T-helper 1 cell treated with Interleukin-12 subunit alpha and Interleukin-12 subunit beta and Interleukin-4 antibody, amounts not matched to agents 30 μg/mL and 1 μg/mL, for 36 hours (primary cell): ENCODE measurements at regions not wholly inside any gene's neighbourhood (a gene's known extent, or its start where the extent isn't known, plus 50 kb on each side); places are given as distances from the start of the nearest gene placed in this dataset.

Source experiments
- H3K27ac Mint-ChIP-seq: one replicate; pipeline ENCODE4 v1.8.0; 2021; ENCODE audit warnings: mild to moderate bottlenecking, mixed read lengths
- H3K27me3 Mint-ChIP-seq: one replicate; pipeline ENCODE4 v1.8.0; 2021; ENCODE audit warnings: low read depth, mixed read lengths
- H3K36me3 Mint-ChIP-seq: one replicate; pipeline ENCODE4 v1.8.0; 2021; ENCODE audit warnings: low read depth, mixed read lengths
- H3K4me1 Mint-ChIP-seq: one replicate; pipeline ENCODE4 v1.8.0; 2021; ENCODE audit warnings: low read depth, mixed read lengths
- H3K4me3 Mint-ChIP-seq: one replicate; pipeline ENCODE4 v1.8.0; 2021; ENCODE audit warnings: mild to moderate bottlenecking, moderate library complexity, mixed read lengths
- H3K9me3 Mint-ChIP-seq: one replicate; pipeline ENCODE4 v1.8.0; 2021; ENCODE audit warnings: mixed read lengths

- no peak overlapping the region for H3K4me3 Mint-ChIP-seq
Measured at GRCh38 chr10:9800011-9800410, 1217.7 kb upstream of the CELF2 start.

GRCh38 chr10:9800571-9800970 is 1217.1 kb upstream of the CELF2 start:
- no peaks in the 10 kb centered on the region for H3K9me3 Mint-ChIP-seq
- no peak overlapping the region for H3K27ac Mint-ChIP-seq
- H3K27me3 Mint-ChIP-seq, result no peaks in the 10 kb centered on the region
- H3K36me3 Mint-ChIP-seq, result no peaks in the 10 kb centered on the region
- H3K4me1 Mint-ChIP-seq, result no peaks in the 10 kb centered on the region
- no peak overlapping the region for H3K4me3 Mint-ChIP-seq

More at GRCh38 chr10:9800011-9800410, 1217.7 kb upstream of the CELF2 start:
- no peaks in the 10 kb centered on the region for H3K4me1 Mint-ChIP-seq
- no peaks in the 10 kb centered on the region for H3K36me3 Mint-ChIP-seq
- H3K9me3 Mint-ChIP-seq, result no peaks in the 10 kb centered on the region
- no peak overlapping the region for H3K27ac Mint-ChIP-seq
- no peaks in the 10 kb centered on the region for H3K27me3 Mint-ChIP-seq

GRCh38 chr10:9807846-9808245 is 1209.8 kb upstream of the CELF2 start:
- H3K4me3 Mint-ChIP-seq, result no peak overlapping the region
- no peak overlapping the region for H3K27ac Mint-ChIP-seq
- no peaks in the 10 kb centered on the region for H3K4me1 Mint-ChIP-seq
- no peaks in the 10 kb centered on the region for H3K27me3 Mint-ChIP-seq
- H3K36me3 Mint-ChIP-seq, result no peaks in the 10 kb centered on the region
- no peaks in the 10 kb centered on the region for H3K9me3 Mint-ChIP-seq

GRCh38 chr10:9811601-9812000 is 1206.1 kb upstream of the CELF2 start:
- H3K27ac Mint-ChIP-seq, result no peak overlapping the region
- peaks cover under 1% of the 10 kb centered on the region for H3K9me3 Mint-ChIP-seq
- no peaks in the 10 kb centered on the region for H3K36me3 Mint-ChIP-seq
- H3K27me3 Mint-ChIP-seq, result no peaks in the 10 kb centered on the region
- H3K4me3 Mint-ChIP-seq, result no peak overlapping the region
- H3K4me1 Mint-ChIP-seq, result no peaks in the 10 kb centered on the region

- no peak overlapping the region for H3K27ac Mint-ChIP-seq
- no peak overlapping the region for H3K4me3 Mint-ChIP-seq
- no peaks in the 10 kb centered on the region for H3K4me1 Mint-ChIP-seq
- H3K27me3 Mint-ChIP-seq, result no peaks in the 10 kb centered on the region
- no peaks in the 10 kb centered on the region for H3K36me3 Mint-ChIP-seq
- H3K9me3 Mint-ChIP-seq, result peaks cover 10% of the 10 kb centered on the region
Measured at GRCh38 chr10:9814285-9814864, 1203.3 kb upstream of the CELF2 start.

- H3K4me1 Mint-ChIP-seq, result no peaks in the 10 kb centered on the region
- no peaks in the 10 kb centered on the region for H3K36me3 Mint-ChIP-seq
- H3K9me3 Mint-ChIP-seq, result peaks cover 10% of the 10 kb centered on the region
- H3K27ac Mint-ChIP-seq, result no peak overlapping the region
- no peak overlapping the region for H3K4me3 Mint-ChIP-seq
- H3K27me3 Mint-ChIP-seq, result no peaks in the 10 kb centered on the region
Measured at GRCh38 chr10:9819756-9820494, 1197.7 kb upstream of the CELF2 start.

- H3K9me3 Mint-ChIP-seq, result no peaks in the 10 kb centered on the region
- no peaks in the 10 kb centered on the region for H3K27me3 Mint-ChIP-seq
- no peaks in the 10 kb centered on the region for H3K36me3 Mint-ChIP-seq
- no peaks in the 10 kb centered on the region for H3K4me1 Mint-ChIP-seq
- no peak overlapping the region for H3K27ac Mint-ChIP-seq
- H3K4me3 Mint-ChIP-seq, result no peak overlapping the region
Measured at GRCh38 chr10:9823268-9823930, 1194.3 kb upstream of the CELF2 start.

GRCh38 chr10:9824631-9825071 is 1193.0 kb upstream of the CELF2 start:
- H3K9me3 Mint-ChIP-seq, result no peaks in the 10 kb centered on the region
- no peaks in the 10 kb centered on the region for H3K4me1 Mint-ChIP-seq
- H3K36me3 Mint-ChIP-seq, result no peaks in the 10 kb centered on the region

GRCh38 chr10:9825491-9826018 is 1192.1 kb upstream of the CELF2 start:
- H3K4me3 Mint-ChIP-seq, result no peak overlapping the region
- no peaks in the 10 kb centered on the region for H3K4me1 Mint-ChIP-seq
- H3K9me3 Mint-ChIP-seq, result no peaks in the 10 kb centered on the region
- H3K27ac Mint-ChIP-seq, result no peak overlapping the region
- no peaks in the 10 kb centered on the region for H3K36me3 Mint-ChIP-seq
- no peaks in the 10 kb centered on the region for H3K27me3 Mint-ChIP-seq

More at GRCh38 chr10:9824631-9825071, 1193.0 kb upstream of the CELF2 start:
- H3K27ac Mint-ChIP-seq, result no peak overlapping the region
- H3K27me3 Mint-ChIP-seq, result no peaks in the 10 kb centered on the region
- no peak overlapping the region for H3K4me3 Mint-ChIP-seq

GRCh38 chr10:9828110-9828509 is 1189.6 kb upstream of the CELF2 start:
- Mint-ChIP-seq H3K27ac (no peak overlapping the region), H3K4me3 (no peak overlapping the region), H3K4me1 (no peaks in the 10 kb centered on the region), H3K27me3 (no peaks in the 10 kb centered on the region), H3K36me3 (no peaks in the 10 kb centered on the region), H3K9me3 (peaks cover 6% of the 10 kb centered on the region)

GRCh38 chr10:9833942-9834341 is 1183.7 kb upstream of the CELF2 start:
- H3K9me3 Mint-ChIP-seq, result peaks cover 12% of the 10 kb centered on the region
- H3K27me3 Mint-ChIP-seq, result no peaks in the 10 kb centered on the region
- H3K4me1 Mint-ChIP-seq, result no peaks in the 10 kb centered on the region
- H3K36me3 Mint-ChIP-seq, result no peaks in the 10 kb centered on the region
- H3K4me3 Mint-ChIP-seq, result no peak overlapping the region
- H3K27ac Mint-ChIP-seq, result no peak overlapping the region

GRCh38 chr10:9834434-9834833 is 1183.2 kb upstream of the CELF2 start:
- H3K9me3 Mint-ChIP-seq, result peaks cover 17% of the 10 kb centered on the region
- H3K27me3 Mint-ChIP-seq, result no peaks in the 10 kb centered on the region
- no peaks in the 10 kb centered on the region for H3K36me3 Mint-ChIP-seq

GRCh38 chr10:9845075-9845474 is 1172.6 kb upstream of the CELF2 start:
- Mint-ChIP-seq H3K4me3 (no peak overlapping the region), H3K36me3 (no peaks in the 10 kb centered on the region), H3K9me3 (peaks cover 17% of the 10 kb centered on the region), H3K27ac (no peak overlapping the region), H3K27me3 (no peaks in the 10 kb centered on the region), H3K4me1 (no peaks in the 10 kb centered on the region)

More at GRCh38 chr10:9834434-9834833, 1183.2 kb upstream of the CELF2 start:
- H3K4me1 Mint-ChIP-seq, result no peaks in the 10 kb centered on the region
- H3K4me3 Mint-ChIP-seq, result no peak overlapping the region
- no peak overlapping the region for H3K27ac Mint-ChIP-seq

GRCh38 chr10:9848278-9848677 is 1169.4 kb upstream of the CELF2 start:
- peaks cover 31% of the 10 kb centered on the region for H3K9me3 Mint-ChIP-seq
- no peaks in the 10 kb centered on the region for H3K4me1 Mint-ChIP-seq
- H3K4me3 Mint-ChIP-seq, result no peak overlapping the region
- no peaks in the 10 kb centered on the region for H3K27me3 Mint-ChIP-seq
- H3K36me3 Mint-ChIP-seq, result no peaks in the 10 kb centered on the region
- no peak overlapping the region for H3K27ac Mint-ChIP-seq

- Mint-ChIP-seq H3K27me3 (no peaks in the 10 kb centered on the region), H3K4me3 (no peak overlapping the region)
Measured at GRCh38 chr10:9848981-9849380, 1168.7 kb upstream of the CELF2 start.

More at GRCh38 chr10:9848981-9849380, 1168.7 kb upstream of the CELF2 start:
- peaks cover 31% of the 10 kb centered on the region for H3K9me3 Mint-ChIP-seq
- no peak overlapping the region for H3K27ac Mint-ChIP-seq
- no peaks in the 10 kb centered on the region for H3K36me3 Mint-ChIP-seq
- no peaks in the 10 kb centered on the region for H3K4me1 Mint-ChIP-seq
